ENCODE measurements at regions not wholly inside any gene's neighbourhood (a gene's known extent, or its start where the extent isn't known, plus 50 kb on each side); places are given as distances from the start of the nearest gene placed in this dataset.
"Not testable (repeated sequence)": the region's sequence is repeated elsewhere in the genome, so short reads cannot be mapped to it uniquely, and the experiment has no call there.

GRCh38 chrX:27404366-27404765 is 58.8 kb downstream of the PPP4R3C start:
- DNase-seq, result no peak

- DNase-seq, result no peak
Observed at GRCh38 chrX:27399146-27399456, 64.0 kb downstream of the PPP4R3C start.

DNA sequence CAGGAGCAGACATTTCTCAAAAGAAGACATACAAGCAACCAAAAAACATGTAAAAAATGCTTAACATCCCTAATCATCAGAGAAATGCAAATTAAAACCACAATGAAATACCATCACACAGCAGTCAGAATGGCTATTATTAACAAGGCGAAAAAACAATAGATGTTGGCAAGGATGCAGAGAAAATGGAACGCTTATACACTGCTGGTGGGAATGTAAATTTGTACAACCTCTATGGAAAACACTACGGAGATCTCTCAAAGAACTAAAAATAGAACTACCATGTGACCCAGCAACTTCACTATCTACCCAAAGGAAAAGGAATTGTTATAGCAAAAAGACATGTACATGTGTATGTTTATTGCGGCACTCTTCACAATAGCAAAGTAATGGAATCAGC is 71.5 kb downstream of the PPP4R3C start:
- DNase-seq, result no peak

DNA sequence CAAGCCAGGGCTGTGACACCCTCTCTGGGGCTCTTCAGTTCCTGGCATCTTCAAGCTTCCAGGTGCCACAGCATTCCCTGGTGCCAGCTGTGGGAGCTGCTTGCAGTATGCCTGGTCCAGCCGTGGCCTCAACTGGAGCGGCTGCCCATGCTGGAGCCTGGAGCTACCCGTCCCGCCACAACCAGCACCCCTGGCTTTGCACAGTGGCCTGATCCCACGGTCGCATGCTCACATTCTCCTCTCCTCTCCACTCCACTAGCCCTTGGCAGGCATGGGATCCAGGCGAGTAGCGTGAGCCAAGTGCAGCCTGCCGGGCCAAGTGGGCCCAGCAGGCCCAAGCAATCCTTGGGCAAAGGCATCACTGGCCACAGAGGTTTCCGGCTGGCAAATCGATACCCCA is 81.7 kb downstream of the PPP4R3C start:
- DNase-seq, result no peak

- DNase-seq, result no peak
Observed at GRCh38 chrX:27380163-27380845, 82.8 kb downstream of the PPP4R3C start.

GRCh38 chrX:27354021-27354420 is 109.1 kb downstream of the PPP4R3C start:
- no peak for DNase-seq

DNA sequence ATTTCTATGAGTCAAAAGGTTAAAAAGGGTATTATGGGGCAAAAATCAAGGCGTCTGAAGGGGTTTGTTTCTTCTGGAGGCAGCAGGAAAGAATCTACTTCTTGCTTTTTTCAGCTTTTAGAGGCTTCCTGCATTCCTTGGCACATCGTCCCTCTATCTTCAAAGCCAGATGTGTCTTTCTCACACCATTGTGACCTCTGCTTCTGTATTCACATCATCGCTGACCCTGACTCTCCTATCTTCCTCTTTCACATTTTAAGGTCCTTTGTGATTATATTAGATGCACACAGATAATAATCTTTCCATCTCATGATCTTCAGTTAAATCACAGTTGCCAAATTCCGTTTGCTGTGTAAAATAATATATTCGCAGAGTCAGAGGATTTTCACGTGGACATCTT is 112.7 kb downstream of the PPP4R3C start:
- DNase-seq, result no peak

- DNase-seq, result peak; percentile 33 to 34
Observed at GRCh38 chrX:27336466-27337091, 126.6 kb downstream of the PPP4R3C start.

- no peak for DNase-seq
Observed at GRCh38 chrX:27321632-27322031, 141.5 kb downstream of the PPP4R3C start.

GRCh38 chrX:27309406-27309805 is 153.7 kb downstream of the PPP4R3C start:
- DNase-seq, result no peak

DNA sequence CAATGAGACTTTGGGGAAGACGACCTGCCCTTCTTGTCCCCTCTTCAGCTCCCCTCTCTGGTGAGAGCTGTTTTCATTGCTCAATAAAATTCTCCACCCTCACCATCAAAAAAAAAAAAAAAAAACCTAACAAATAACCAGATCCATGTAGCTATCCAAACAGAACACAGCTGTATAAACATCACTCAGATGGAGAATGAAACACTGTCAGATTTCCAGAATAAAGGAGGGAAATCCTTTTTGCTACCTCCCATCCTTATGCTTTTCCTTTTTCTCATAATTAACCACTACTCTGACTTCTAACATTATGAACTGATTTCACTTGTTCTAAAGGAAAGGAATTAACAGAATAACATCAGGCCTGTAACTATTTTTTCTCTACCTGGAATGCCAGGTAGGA is 155.6 kb downstream of the PPP4R3C start:
- no peak for DNase-seq

DNA sequence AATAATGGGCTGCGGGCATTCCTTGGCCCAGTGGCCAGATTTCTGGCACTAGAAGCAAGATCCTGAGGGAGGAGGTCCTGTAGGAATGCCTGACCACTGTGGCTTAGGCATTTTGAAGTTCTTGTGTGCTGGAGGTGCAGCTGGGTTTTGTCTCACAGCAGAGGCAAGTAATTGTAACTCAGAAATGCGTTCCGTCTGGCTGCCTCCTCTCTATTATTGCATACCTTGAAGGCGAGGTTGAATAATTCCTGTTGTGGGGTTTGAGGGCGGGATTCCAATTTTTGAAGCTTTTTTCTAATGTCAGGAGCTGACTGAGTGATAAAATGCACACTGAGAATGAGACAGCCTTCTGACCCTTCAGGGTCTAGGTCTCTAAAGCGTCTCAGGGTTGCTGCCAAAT is 170.6 kb downstream of the PPP4R3C start:
- not testable (repeated sequence) for DNase-seq

GRCh38 chrX:27276751-27277150 is 186.4 kb downstream of the PPP4R3C start:
- DNase-seq, result no peak

DNA sequence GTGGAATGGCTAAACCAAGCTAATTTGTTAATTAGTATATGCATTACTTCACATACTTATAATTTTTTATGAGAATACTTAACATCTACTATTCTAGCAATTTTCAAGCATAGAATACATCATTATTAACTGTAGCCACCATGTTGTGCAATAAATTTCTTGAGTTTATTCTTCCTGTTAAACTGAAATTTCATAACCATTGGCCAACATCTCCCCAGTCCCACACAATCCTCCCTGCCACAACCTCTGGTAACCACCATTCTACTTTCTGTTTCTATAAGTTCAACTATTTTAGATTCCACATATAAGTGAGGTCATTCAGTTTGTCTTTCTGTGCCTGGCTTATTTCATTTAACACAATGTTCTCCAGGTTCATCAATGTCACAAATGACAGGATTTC is 208.5 kb downstream of the PPP4R3C start:
- peak; percentile 43 to 64 for DNase-seq

DNA sequence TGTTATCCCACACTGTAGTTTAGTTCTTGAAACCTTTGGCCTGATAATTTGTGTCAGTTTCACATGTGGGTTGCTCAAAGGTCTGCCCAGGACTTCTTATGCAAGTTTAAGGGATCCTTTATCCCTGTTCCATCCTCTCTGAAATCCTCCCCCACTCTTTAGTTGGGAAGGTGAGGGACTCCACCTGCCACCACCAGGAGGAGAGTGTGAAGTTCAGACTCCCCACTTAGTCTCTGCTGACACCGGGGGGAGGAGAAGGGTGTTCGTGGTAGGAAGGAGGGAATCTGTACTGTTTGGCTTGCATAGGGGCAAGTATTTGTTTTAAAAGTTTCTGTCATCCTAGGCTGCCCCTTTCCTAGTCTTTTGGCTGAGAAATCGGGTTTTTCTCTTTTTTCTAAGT is 211.8 kb downstream of the PPP4R3C start:
- no peak for DNase-seq

DNA sequence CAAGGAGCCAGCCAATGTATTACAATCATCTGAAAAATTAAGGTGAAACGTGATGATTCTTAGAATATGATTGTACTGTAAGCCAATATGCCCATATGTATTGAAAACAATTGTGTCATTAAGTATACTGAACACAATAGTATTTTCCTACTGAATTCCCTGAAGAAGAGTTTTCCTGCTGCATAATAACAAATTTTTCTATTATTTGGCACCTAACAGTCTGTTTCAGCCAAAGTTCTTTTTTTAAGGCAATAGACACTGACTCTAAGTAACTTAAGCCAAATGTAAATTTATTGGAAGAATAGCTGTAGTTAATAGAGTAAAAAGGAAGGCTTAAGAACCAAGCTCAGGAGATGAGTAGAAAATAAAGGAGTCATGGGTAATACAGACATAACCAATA is 220.6 kb downstream of the PPP4R3C start:
- DNase-seq, result no peak

DNA sequence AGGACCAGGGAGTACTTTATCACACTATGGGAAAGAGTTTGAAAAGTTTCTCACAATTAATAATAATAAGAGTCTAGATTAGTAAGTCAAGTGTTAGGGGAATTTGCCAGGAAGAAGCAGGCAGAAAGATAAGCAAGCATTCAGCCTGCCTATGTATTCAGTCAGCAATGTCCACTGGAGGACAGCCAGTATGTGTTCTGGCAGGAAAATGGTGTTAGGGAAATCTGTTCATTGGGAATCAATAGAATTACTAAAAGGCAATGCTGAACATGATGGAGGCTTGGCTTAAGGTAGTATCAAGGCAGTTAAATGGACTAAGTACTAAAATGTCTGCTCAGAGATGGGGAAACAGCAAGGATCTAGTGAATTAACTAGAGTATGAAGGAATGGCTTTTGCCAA is 221.2 kb downstream of the PPP4R3C start:
- no peak for DNase-seq

- DNase-seq, result not testable (repeated sequence)
Observed at GRCh38 chrX:27240042-27240441, 223.1 kb downstream of the PPP4R3C start.

GRCh38 chrX:27236681-27237080 is 226.5 kb downstream of the PPP4R3C start:
- DNase-seq, result no peak

DNA sequence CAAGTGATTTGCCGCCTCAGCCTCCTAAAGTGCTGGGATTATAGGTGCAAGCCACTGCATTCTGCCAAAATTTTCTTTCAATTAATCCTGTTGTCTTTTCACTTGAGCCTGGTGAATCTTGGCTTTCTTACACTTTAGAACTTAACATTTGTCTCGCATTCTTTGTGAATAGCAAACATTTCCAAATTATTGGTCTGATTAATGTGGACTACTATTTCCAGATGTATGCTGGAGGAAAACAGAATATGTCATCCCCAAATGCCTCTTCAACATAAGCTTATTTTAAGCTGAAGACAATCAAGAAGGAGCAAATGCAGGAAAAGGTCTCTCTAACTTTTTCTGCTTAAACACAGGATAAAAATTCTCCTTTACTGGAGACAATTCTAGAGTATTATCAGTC is 233.4 kb downstream of the PPP4R3C start:
- DNase-seq, result no peak

DNA sequence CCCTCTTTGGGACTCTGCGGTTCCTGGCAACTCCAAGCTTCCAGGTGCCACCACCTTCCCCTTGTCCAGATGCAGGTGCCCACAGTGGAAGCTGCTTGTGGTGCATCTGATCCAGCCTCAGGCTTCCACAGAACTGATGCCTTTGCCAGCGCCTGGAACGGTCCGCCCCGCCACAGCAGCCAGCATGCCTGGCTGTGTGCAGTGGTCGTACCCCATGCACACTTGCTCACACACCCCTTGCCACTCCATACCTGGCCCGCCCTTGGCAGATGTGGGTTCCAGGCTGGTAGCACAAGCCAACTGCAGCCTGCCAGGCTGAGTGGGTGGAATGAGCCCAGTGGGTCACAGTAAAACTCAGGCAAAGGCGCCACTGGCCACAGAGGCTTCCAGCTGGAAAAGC is 240.5 kb downstream of the PPP4R3C start:
- DNase-seq, result no peak

- DNase-seq, result peak; percentile 39 to 49
Observed at GRCh38 chrX:27186671-27187070, 276.5 kb downstream of the PPP4R3C start.

DNA sequence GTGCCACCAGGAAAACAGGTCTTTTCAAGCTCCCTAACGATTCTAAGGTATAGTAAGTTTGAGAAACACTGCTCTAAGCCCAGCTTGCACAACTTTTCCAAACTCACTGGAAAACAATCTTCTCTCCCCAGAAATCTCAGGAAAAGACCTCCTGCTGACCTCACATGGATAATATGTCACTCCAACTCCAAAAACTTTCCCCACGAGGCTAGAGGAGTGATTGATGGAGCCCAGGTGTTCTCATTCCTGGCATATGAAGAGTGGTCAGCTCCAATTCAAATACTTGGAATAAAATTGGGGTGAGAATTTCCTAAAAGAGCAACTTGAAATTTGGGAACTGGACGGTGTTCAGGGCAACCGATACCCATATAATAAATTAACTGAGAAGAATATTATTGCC is 299.9 kb downstream of the PPP4R3C start:
- no peak for DNase-seq

DNA sequence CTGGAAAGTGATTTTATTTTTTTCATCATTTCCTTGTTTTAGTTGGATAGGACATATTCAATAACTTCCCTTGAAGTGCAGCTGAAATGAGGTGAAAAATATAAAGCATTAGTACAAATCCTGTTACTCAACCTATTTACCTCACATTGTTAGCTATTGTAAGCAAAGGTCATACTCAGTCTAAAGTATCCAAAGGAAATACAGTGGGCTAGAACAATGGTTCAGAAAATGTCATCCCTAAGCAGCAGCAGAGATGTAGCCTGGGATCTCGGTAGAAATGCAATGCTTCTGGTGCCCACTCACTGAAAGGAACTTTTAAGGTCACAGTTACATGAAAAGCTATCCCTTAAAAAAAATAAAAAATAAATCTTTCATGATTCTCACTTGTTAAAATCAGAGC is 300.6 kb downstream of the PPP4R3C start:
- DNase-seq, result no peak

GRCh38 chrX:27156921-27157320 is 306.2 kb downstream of the PPP4R3C start:
- not testable (repeated sequence) for DNase-seq
